Thymus (tissue), 11 donors: ENCODE measurements at regions not wholly inside any gene's neighbourhood (a gene's known extent, or its start where the extent isn't known, plus 50 kb on each side); places are given as distances from the start of the nearest gene placed in this dataset.

ENCODE experiments used
- DNase-seq, 9 donors: peaks; one replicate each; pipeline ENCODE4 v3.0.0-alpha.2; 2013; ENCODE audit warnings: low spot score in 9 of 9, low read depth in 6 of 9, missing footprints in 1 of 9
- H3K27ac ChIP-seq, 2 donors: one replicate each; pipeline ENCODE4 v1.5.1; 2013; ENCODE audit warnings: control low read depth in 1 of 2, low read depth in 1 of 2, low read length in 1 of 2, mild to moderate bottlenecking in 1 of 2, moderate library complexity in 1 of 2
- H3K27me3 ChIP-seq, 2 donors: one replicate each; pipeline ENCODE4 v1.5.1; 2013; ENCODE audit warnings: low read length in 1 of 2; ENCODE audit not compliant: control insufficient read depth in 2 of 2, insufficient read depth in 1 of 2
- H3K36me3 ChIP-seq, 2 donors: one replicate each; pipeline ENCODE4 v1.5.1; 2013; ENCODE audit warnings: low read length in 1 of 2, mild to moderate bottlenecking in 1 of 2, moderate library complexity in 1 of 2; ENCODE audit not compliant: control insufficient read depth in 2 of 2, insufficient read depth in 2 of 2
- H3K4me1 ChIP-seq, 2 donors: one replicate each; pipeline ENCODE4 v1.5.1; 2013; ENCODE audit warnings: low read length in 2 of 2; ENCODE audit not compliant: control insufficient read depth in 2 of 2, insufficient read depth in 2 of 2
- H3K4me3 ChIP-seq, 2 donors: one replicate each; pipeline ENCODE4 v1.5.1; 2013; ENCODE audit warnings: low read length in 2 of 2, control low read depth in 1 of 2, mild to moderate bottlenecking in 1 of 2
- H3K9me3 ChIP-seq, 2 donors: one replicate each; pipeline ENCODE4 v1.5.1; 2013; ENCODE audit warnings: low read length in 1 of 2, mild to moderate bottlenecking in 1 of 2; ENCODE audit not compliant: control insufficient read depth in 2 of 2, insufficient read depth in 1 of 2
- WGBS: extraction: QIAGEN DNeasy Blood & Tissue Kit; methylation state at CpG from one replicate; pipeline ENCODE4 v1.1.7; 2013; 5-methylcytosine and 5-hydroxymethylcytosine counted together
- donor health status: healthy.

- DNase-seq, result no peak
- Histone ChIP-seq H3K27ac (no peak overlapping the region), H3K9me3 (no peaks in the 10 kb centered on the region), H3K27me3 (no peaks in the 10 kb centered on the region), H3K36me3 (no peaks in the 10 kb centered on the region), H3K4me1 (no peaks in the 10 kb centered on the region), H3K4me3 (no peak overlapping the region)
- WGBS, result 91% methylated on average over 1 of the region's 1 CpG
These were observed 480.1 kb upstream of the ZNF385D start for GRCh38 chr3:22231061-22231460.

- WGBS, result 49% methylated on average over 3 of the region's 3 CpGs
- no peaks in the 10 kb centered on the region for H3K27me3 ChIP-seq
- no peak overlapping the region for H3K4me3 ChIP-seq
These were observed 485.7 kb upstream of the ZNF385D start for GRCh38 chr3:22236490-22237270.

DNA sequence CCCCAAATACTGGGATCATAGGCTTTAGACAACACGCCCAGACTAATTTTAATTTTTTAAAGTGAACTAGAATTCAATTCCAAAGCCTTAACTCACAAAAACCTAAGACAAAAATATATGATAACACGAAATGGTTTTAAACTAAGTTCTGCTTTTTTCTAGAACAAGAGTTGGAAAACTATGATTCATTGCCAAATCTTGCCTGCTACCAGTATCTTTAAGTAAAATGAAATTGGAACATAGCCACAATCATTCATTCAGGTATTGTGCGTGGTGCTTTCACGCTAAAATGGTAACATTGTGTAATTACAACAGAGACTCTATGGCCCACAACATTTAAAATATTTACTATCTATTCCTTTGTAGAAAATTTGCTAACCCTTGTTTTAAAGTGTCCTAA lies 488.0 kb upstream of the ZNF385D start:
- Histone ChIP-seq H3K4me3 (no peak overlapping the region), H3K4me1 (no peaks in the 10 kb centered on the region), H3K27ac (no peak overlapping the region), H3K27me3 (no peaks in the 10 kb centered on the region), H3K36me3 (no peaks in the 10 kb centered on the region), H3K9me3 (no peaks in the 10 kb centered on the region)
- DNase-seq, result no peak
- WGBS, result 57% methylated on average over 4 of the region's 4 CpGs

More at GRCh38 chr3:22236490-22237270, 485.7 kb upstream of the ZNF385D start:
- H3K9me3 ChIP-seq, result no peaks in the 10 kb centered on the region
- no peaks in the 10 kb centered on the region for H3K4me1 ChIP-seq
- H3K27ac ChIP-seq, result no peak overlapping the region
- no peaks in the 10 kb centered on the region for H3K36me3 ChIP-seq
- DNase-seq, result no peak

DNA sequence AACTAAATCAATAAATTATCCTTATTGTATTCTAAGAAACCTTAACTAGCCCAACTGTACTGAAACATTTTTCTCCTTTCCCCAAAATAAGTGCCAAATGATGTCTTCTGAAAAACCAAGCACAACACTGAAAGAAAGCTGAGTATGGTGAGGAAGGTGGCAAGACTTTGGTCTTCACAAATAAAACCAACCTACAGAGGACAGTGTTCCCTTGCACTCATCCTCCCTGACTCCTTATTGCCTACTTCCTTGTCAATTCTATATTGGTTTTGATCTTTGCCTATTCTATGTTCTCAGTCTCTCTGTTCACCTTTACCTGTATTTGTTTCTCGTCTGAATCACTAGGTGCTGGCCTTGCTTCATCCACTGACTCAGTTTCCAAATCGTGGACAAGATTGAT lies 490.1 kb upstream of the ZNF385D start:
- no peak for DNase-seq
- Histone ChIP-seq H3K9me3 (no peaks in the 10 kb centered on the region), H3K4me1 (no peaks in the 10 kb centered on the region), H3K4me3 (no peak overlapping the region), H3K27ac (no peak overlapping the region), H3K27me3 (no peaks in the 10 kb centered on the region), H3K36me3 (no peaks in the 10 kb centered on the region)
- WGBS, result 88% methylated on average over 2 of the region's 2 CpGs

GRCh38 chr3:22244761-22245521 lies 493.9 kb upstream of the ZNF385D start:
- Histone ChIP-seq H3K9me3 (no peaks in the 10 kb centered on the region), H3K4me3 (no peak overlapping the region), H3K4me1 (no peaks in the 10 kb centered on the region), H3K27me3 (no peaks in the 10 kb centered on the region), H3K36me3 (no peaks in the 10 kb centered on the region), H3K27ac (no peak overlapping the region)
- no peak for DNase-seq
- 94% methylated on average over 3 of the region's 3 CpGs for WGBS

- no peaks in the 10 kb centered on the region for H3K36me3 ChIP-seq
- no peaks in the 10 kb centered on the region for H3K9me3 ChIP-seq
- WGBS, result 87% methylated on average over 3 of the region's 3 CpGs
- H3K27me3 ChIP-seq, result no peaks in the 10 kb centered on the region
- DNase-seq, result no peak
- no peak overlapping the region for H3K4me3 ChIP-seq
- no peak overlapping the region for H3K27ac ChIP-seq
- no peaks in the 10 kb centered on the region for H3K4me1 ChIP-seq
These were observed 495.0 kb upstream of the ZNF385D start for GRCh38 chr3:22245811-22246583.

DNA sequence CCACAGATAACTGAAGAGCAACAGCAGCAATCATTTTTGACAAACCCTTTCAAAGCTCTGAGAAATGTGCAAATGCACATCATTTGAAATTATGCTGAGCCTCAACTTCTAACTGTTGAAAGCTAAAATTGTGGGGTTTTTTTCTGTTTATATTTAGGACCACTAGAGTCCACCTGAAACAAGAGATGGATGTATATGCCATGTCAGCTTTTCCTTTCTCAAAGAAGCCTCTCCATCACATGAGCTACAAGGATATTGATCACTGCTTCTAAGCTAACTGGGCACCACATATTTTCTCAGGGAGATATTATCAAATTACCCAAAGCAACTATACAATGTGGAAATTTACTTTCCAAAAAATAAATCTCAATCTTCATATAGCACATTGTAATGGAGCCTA lies 498.6 kb upstream of the ZNF385D start:
- no peak overlapping the region for H3K4me3 ChIP-seq
- no peak for DNase-seq
- H3K27ac ChIP-seq, result no peak overlapping the region
- H3K4me1 ChIP-seq, result no peaks in the 10 kb centered on the region
- no peaks in the 10 kb centered on the region for H3K9me3 ChIP-seq
- no peaks in the 10 kb centered on the region for H3K27me3 ChIP-seq
- no peaks in the 10 kb centered on the region for H3K36me3 ChIP-seq

DNA sequence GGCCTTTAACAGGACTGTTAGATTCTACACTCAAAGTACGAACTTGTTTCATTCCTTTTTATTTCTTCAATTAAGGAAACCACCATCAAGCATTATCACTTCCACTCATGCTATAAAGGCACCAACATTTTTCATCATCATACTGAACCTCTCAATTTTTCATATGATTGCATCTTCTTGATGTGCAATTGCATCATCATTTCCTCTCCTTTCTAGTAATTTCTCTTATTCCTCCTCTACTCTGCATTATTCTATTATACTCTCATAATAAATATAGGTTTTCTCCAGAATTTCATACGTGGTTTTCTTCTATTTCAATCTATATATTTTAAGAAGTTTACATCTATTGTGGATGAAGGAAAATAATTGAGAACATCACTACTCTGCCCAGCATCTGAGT lies 506.2 kb upstream of the ZNF385D start:
- Histone ChIP-seq H3K36me3 (no peaks in the 10 kb centered on the region), H3K4me3 (no peak overlapping the region), H3K9me3 (no peaks in the 10 kb centered on the region), H3K27ac (no peak overlapping the region), H3K27me3 (no peaks in the 10 kb centered on the region), H3K4me1 (no peaks in the 10 kb centered on the region)
- DNase-seq, result no peak
- WGBS, result 84% methylated on average over 2 of the region's 2 CpGs

GRCh38 chr3:22262386-22262785 lies 511.4 kb upstream of the ZNF385D start:
- Histone ChIP-seq H3K27me3 (no peaks in the 10 kb centered on the region), H3K4me3 (no peak overlapping the region), H3K9me3 (no peaks in the 10 kb centered on the region), H3K27ac (no peak overlapping the region), H3K36me3 (no peaks in the 10 kb centered on the region), H3K4me1 (no peaks in the 10 kb centered on the region)
- WGBS, result 95% methylated on average over 2 of the region's 2 CpGs
- DNase-seq, result no peak
